HS-5 (cell line): ENCODE measurements at regions not wholly inside any gene's neighbourhood (a gene's known extent, or its start where the extent isn't known, plus 50 kb on each side); places are given as distances from the start of the nearest gene placed in this dataset.
"Not testable (repeated sequence)": the region's sequence is repeated elsewhere in the genome, so short reads cannot be mapped to it uniquely, and the experiment has no call there.

Source experiments
- DNase-seq: peaks from one replicate; pipeline ENCODE4 v3.0.0-alpha.2; 2012; ENCODE audit warnings: low read depth

- not testable (repeated sequence) for DNase-seq
These were observed 64.2 kb upstream of the METTL9 start for GRCh38 chr16:21535201-21535600.

- not testable (repeated sequence) for DNase-seq
These were observed 62.6 kb upstream of the METTL9 start for GRCh38 chr16:21536740-21537139.

GRCh38 chr16:21537598-21537997 lies 61.8 kb upstream of the METTL9 start:
- not testable (repeated sequence) for DNase-seq

GRCh38 chr16:21539107-21539618 lies 60.2 kb upstream of the METTL9 start:
- DNase-seq = not testable (repeated sequence)

GRCh38 chr16:21540770-21541433 lies 58.5 kb upstream of the METTL9 start:
- DNase-seq = not testable (repeated sequence)

- not testable (repeated sequence) for DNase-seq
These were observed 57.7 kb upstream of the METTL9 start for GRCh38 chr16:21541611-21542051.

GRCh38 chr16:21542075-21542474 lies 57.3 kb upstream of the METTL9 start:
- not testable (repeated sequence) for DNase-seq

- DNase-seq = not testable (repeated sequence)
These were observed 56.8 kb upstream of the METTL9 start for GRCh38 chr16:21542491-21543124.

GRCh38 chr16:21543151-21543836 lies 56.1 kb upstream of the METTL9 start:
- DNase-seq = not testable (repeated sequence)

- DNase-seq = not testable (repeated sequence)
These were observed 53.6 kb upstream of the METTL9 start for GRCh38 chr16:21545664-21546326.

- not testable (repeated sequence) for DNase-seq
These were observed 50.0 kb upstream of the METTL9 start for GRCh38 chr16:21549396-21549795.
